CD14-positive monocyte (primary cell): ENCODE measurements at regions not wholly inside any gene's neighbourhood (a gene's known extent, or its start where the extent isn't known, plus 50 kb on each side); places are given as distances from the start of the nearest gene placed in this dataset.
"Not testable (repeated sequence)": the region's sequence is repeated elsewhere in the genome, so short reads cannot be mapped to it uniquely, and the experiment has no call there.

Source experiments
- DNase-seq, 3 donors: peaks; one replicate each; pipeline ENCODE4 v3.0.0-alpha.2; 2011 to 2022
- H2AFZ ChIP-seq: 2 replicates; pipeline ENCODE4 v1.6.0; 2012; ENCODE audit warnings: mild to moderate bottlenecking, low read depth, low read length, inconsistent platforms; ENCODE audit not compliant: insufficient read depth, poor library complexity, severe bottlenecking
- H3K27ac ChIP-seq, 2 donors: 1 replicate in 1 of 2; 2 replicates in 1 of 2; pipeline ENCODE4 v1.5.1; 2012 to 2013; ENCODE audit warnings: low read length in 2 of 2, control low read depth in 1 of 2, inconsistent platforms in 1 of 2, low read depth in 1 of 2, mild to moderate bottlenecking in 1 of 2
- H3K27me3 ChIP-seq, 2 donors: one replicate each; pipeline versions ENCODE4 v1.6.0 to v1.6.1; 2011 to 2013; ENCODE audit warnings: low read length in 2 of 2; ENCODE audit not compliant: control insufficient read depth in 2 of 2, insufficient read depth in 2 of 2
- H3K36me3 ChIP-seq, 2 donors: replicated peaks in 1 of 2; 1 replicate in 1 of 2; 2 replicates in 1 of 2; pipeline versions ENCODE4 v1.5.1 to v1.6.1; 2012 to 2013; ENCODE audit warnings: low read length in 2 of 2, control low read depth in 1 of 2, inconsistent platforms in 1 of 2, mild to moderate bottlenecking in 1 of 2; ENCODE audit not compliant: insufficient read depth in 2 of 2, control insufficient read depth in 1 of 2
- H3K4me1 ChIP-seq, 2 donors: 1 replicate in 1 of 2; 2 replicates in 1 of 2; pipeline versions ENCODE4 v1.5.1 to v1.6.1; 2012 to 2013; ENCODE audit warnings: low read length in 2 of 2, control low read depth in 1 of 2, inconsistent platforms in 1 of 2, mild to moderate bottlenecking in 1 of 2, moderate library complexity in 1 of 2; ENCODE audit not compliant: insufficient read depth in 2 of 2, control insufficient read depth in 1 of 2
- H3K4me2 ChIP-seq: replicated peaks from 2 replicates; pipeline ENCODE3; 2012; ENCODE audit warnings: low read length, moderate library complexity, mild to moderate bottlenecking; ENCODE audit not compliant: poor library complexity, severe bottlenecking; ENCODE audit errors: extremely low read depth
- H3K4me3 ChIP-seq, 3 experiments: fragments of 200-600 bp in 1 of 3; sonication (generic) in 1 of 3; replicated peaks in 1 of 3; 1 replicate in 2 of 3; 2 replicates in 1 of 3; pipeline ENCODE4 v1.5.1; 2011 to 2013; ENCODE audit warnings: low read length in 3 of 3, mild to moderate bottlenecking in 3 of 3, control low read depth in 2 of 3, low read depth in 2 of 3, inconsistent platforms in 1 of 3, moderate library complexity in 1 of 3
- H3K79me2 ChIP-seq: 2 replicates; pipeline ENCODE4 v1.6.0; 2012; ENCODE audit warnings: mild to moderate bottlenecking, control low read depth, inconsistent platforms, low read length, moderate library complexity; ENCODE audit not compliant: insufficient read depth
- H3K9ac ChIP-seq: 2 replicates; pipeline ENCODE4 v1.6.0; 2017; ENCODE audit warnings: low read length, mild to moderate bottlenecking; ENCODE audit not compliant: insufficient read depth, poor library complexity, severe bottlenecking
- H3K9me3 ChIP-seq, 2 donors: replicated peaks in 1 of 2; 1 replicate in 1 of 2; 2 replicates in 1 of 2; pipeline versions ENCODE4 v1.5.1 to v1.6.1; 2012 to 2013; ENCODE audit warnings: low read length in 2 of 2, control low read depth in 1 of 2; ENCODE audit not compliant: control insufficient read depth in 1 of 2, insufficient read depth in 1 of 2
- H4K20me1 ChIP-seq: 2 replicates; pipeline ENCODE4 v1.6.0; 2012; ENCODE audit warnings: mild to moderate bottlenecking, low read length, control low read depth, moderate library complexity; ENCODE audit not compliant: insufficient read depth
- H3K27ac Mint-ChIP-seq, 7 donors: one replicate each; pipeline ENCODE4 v1.8.0; 2020; ENCODE audit warnings: mild to moderate bottlenecking in 7 of 7, mixed read lengths in 7 of 7, moderate library complexity in 6 of 7, inconsistent platforms in 2 of 7
- H3K27me3 Mint-ChIP-seq, 3 donors: one replicate each; pipeline ENCODE4 v1.8.0; 2021 to 2022; ENCODE audit warnings: low read depth in 3 of 3, mild to moderate bottlenecking in 3 of 3, mixed read lengths in 3 of 3, moderate library complexity in 3 of 3, inconsistent platforms in 1 of 3
- H3K36me3 Mint-ChIP-seq, 2 donors: one replicate each; pipeline ENCODE4 v1.8.0; 2020; ENCODE audit warnings: mixed read lengths in 2 of 2, inconsistent platforms in 1 of 2, mild to moderate bottlenecking in 1 of 2
- H3K4me1 Mint-ChIP-seq: one replicate; pipeline ENCODE4 v1.8.0; 2020; ENCODE audit warnings: mild to moderate bottlenecking, mixed read lengths
- H3K4me3 Mint-ChIP-seq, 2 donors: one replicate each; pipeline ENCODE4 v1.8.0; 2020; ENCODE audit warnings: mild to moderate bottlenecking in 2 of 2, mixed read lengths in 2 of 2, moderate library complexity in 1 of 2
- H3K9me3 Mint-ChIP-seq, 7 donors: one replicate each; pipeline ENCODE4 v1.8.0; 2020 to 2022; ENCODE audit warnings: mixed read lengths in 7 of 7, mild to moderate bottlenecking in 6 of 7, moderate library complexity in 6 of 7, inconsistent platforms in 2 of 7
- WGBS: methylation state at CpG from one replicate; pipeline ENCODE4 v1.1.5; 2013; ENCODE audit warnings: missing lambda C conversion rate; ENCODE audit not compliant: insufficient coverage; 5-methylcytosine and 5-hydroxymethylcytosine counted together
- intact Hi-C, 2 donors: fragments of 100-400 bp; cut with micrococcal nuclease; formaldehyde crosslinking; loops; one replicate each; pipeline versions ENCODE4 v1.15.0 to v1.15.1; 2023
- TF ChIP-seq, protein P1 (sequence below): fragments of 200-600 bp; IDR thresholded peaks from one replicate; pipeline ENCODE4 v1.8.0; 2022; ENCODE audit warnings: antibody characterized with exemption, mild to moderate bottlenecking

DNA sequence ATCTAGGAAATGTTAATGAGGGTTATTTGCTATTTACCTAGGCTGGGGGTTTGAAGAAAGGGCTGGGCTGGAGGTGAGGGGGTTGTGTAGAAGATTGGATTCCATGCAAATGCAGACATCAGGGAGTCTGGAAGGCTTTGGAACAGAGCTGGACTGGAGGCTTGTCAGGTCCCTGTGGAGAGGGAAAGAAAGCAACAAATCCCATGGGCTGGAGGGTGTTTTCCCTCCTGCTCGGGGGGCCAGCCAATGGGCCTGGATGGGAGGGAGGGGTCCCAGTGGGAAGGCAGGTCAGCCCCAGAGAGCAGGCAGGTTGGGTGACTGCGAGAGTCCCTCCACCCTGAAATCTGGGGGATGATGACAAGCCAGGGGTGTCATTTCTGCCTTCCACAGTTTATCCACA, 431.8 kb downstream of the RPS24 start:
- Histone ChIP-seq H3K9ac (no peak overlapping the region), H3K4me1 (no peaks in the 10 kb centered on the region), H3K36me3 (no peaks in the 10 kb centered on the region), H3K4me2 (no peak overlapping the region), H3K4me3 (no peak overlapping the region), H2AFZ (no peak overlapping the region), H3K27ac (no peak overlapping the region), H3K27me3 (no peaks in the 10 kb centered on the region), H3K9me3 (no peaks in the 10 kb centered on the region), H3K79me2 (no peaks in the 10 kb centered on the region), H4K20me1 (no peaks in the 10 kb centered on the region)
- Mint-ChIP-seq H3K36me3 (no peaks in the 10 kb centered on the region), H3K27me3 (peaks cover 0 to 9% (median 4%) of the 10 kb centered on the region in 3 donors), H3K27ac (no peak overlapping the region), H3K4me3 (no peak overlapping the region), H3K9me3 (peaks cover 0 to 12% (median 2%) of the 10 kb centered on the region in 7 donors), H3K4me1 (no peaks in the 10 kb centered on the region)
- TF ChIP-seq, protein P1, sequence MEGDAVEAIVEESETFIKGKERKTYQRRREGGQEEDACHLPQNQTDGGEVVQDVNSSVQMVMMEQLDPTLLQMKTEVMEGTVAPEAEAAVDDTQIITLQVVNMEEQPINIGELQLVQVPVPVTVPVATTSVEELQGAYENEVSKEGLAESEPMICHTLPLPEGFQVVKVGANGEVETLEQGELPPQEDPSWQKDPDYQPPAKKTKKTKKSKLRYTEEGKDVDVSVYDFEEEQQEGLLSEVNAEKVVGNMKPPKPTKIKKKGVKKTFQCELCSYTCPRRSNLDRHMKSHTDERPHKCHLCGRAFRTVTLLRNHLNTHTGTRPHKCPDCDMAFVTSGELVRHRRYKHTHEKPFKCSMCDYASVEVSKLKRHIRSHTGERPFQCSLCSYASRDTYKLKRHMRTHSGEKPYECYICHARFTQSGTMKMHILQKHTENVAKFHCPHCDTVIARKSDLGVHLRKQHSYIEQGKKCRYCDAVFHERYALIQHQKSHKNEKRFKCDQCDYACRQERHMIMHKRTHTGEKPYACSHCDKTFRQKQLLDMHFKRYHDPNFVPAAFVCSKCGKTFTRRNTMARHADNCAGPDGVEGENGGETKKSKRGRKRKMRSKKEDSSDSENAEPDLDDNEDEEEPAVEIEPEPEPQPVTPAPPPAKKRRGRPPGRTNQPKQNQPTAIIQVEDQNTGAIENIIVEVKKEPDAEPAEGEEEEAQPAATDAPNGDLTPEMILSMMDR: no peak
- WGBS: no CpG with 5 or more reads among the region's 2 CpGs
- no peak for DNase-seq
- intact Hi-C loops: no loop called here

DNA sequence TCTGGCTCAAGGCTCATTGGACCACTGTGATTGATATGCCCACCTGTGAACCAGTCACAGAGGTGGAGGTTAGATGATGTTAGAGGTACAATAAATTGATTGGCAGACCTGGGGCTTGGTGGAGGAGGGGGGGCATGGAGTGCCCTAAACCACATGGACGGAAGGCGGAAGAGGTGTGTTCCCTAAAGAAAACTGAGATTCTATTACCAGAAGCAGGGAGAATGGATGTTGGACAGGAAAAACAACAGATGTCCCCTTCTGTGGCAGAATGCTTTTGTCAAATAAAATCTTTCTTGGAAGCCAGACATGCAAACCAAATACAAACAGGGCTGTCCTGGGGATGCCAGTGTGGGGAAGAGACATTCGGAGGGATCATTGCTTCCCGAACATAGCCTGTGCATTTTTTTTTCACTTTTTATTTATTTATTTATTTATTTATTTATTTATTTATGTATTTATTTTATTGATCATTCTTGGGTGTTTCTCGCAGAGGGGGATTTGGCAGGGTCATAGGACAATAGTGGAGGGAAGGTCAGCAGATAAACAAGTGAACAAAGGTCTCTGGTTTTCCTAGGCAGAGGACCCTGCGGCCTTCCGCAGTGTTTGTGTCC, 433.9 kb downstream of the RPS24 start:
- no peaks in the 10 kb centered on the region for H3K4me1 ChIP-seq
- Mint-ChIP-seq H3K9me3 (peaks cover 0 to 12% (median 2%) of the 10 kb centered on the region in 7 donors), H3K36me3 (no peaks in the 10 kb centered on the region), H3K4me3 (no peak overlapping the region), H3K27me3 (peaks cover 0 to 11% (median 1%) of the 10 kb centered on the region in 3 donors), H3K4me1 (no peaks in the 10 kb centered on the region), H3K27ac (no peak overlapping the region)
- no peak overlapping the region for H3K4me3 ChIP-seq
- TF ChIP-seq, protein P1: no peak
- H3K27ac ChIP-seq: no peak overlapping the region
- intact Hi-C loops: no loop called here
- H3K79me2 ChIP-seq: no peaks in the 10 kb centered on the region
- no peaks in the 10 kb centered on the region for H3K9me3 ChIP-seq
- H2AFZ ChIP-seq: no peak overlapping the region
- H3K36me3 ChIP-seq: no peaks in the 10 kb centered on the region
- WGBS: 100% methylated on average over 2 of the region's 7 CpGs
- H4K20me1 ChIP-seq: no peaks in the 10 kb centered on the region
- H3K27me3 ChIP-seq: no peaks in the 10 kb centered on the region
- no peak overlapping the region for H3K4me2 ChIP-seq
- H3K9ac ChIP-seq: no peak overlapping the region
- DNase-seq: no peak

DNA sequence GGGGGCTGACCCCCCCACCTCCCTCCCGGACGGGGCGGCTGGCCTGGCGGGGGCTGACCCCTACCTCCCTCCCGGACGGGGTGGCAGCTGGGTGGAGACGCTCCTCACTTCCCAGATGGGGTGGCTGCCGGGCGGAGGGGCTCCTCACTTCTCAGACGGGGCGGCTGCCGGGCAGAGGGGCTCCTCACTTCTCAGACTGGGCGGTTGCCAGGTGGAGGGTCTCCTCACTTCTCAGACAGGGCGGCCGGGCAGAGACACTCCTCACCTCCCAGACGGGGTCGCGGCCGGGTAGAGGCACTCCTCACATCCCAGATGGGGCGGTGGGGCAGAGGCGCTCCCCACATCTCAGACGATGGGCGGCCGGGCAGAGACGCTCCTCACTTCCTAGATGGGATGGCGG, 435.1 kb downstream of the RPS24 start:
- H4K20me1 ChIP-seq, H3K27me3 ChIP-seq, H3K27ac Mint-ChIP-seq, H2AFZ ChIP-seq, DNase-seq, intact Hi-C loops, H3K4me3 ChIP-seq, H3K4me1 ChIP-seq, H3K4me1 Mint-ChIP-seq, H3K36me3 ChIP-seq, H3K36me3 Mint-ChIP-seq, H3K27me3 Mint-ChIP-seq, H3K79me2 ChIP-seq, H3K4me2 ChIP-seq, H3K9ac ChIP-seq, H3K27ac ChIP-seq, H3K4me3 Mint-ChIP-seq, H3K9me3 ChIP-seq: not testable (repeated sequence)
- H3K9me3 Mint-ChIP-seq: peaks cover 0 to 12% (median 2%) of the 10 kb centered on the region in 7 donors
- WGBS: 100% methylated on average over 2 of the region's 26 CpGs
